H1 (cell line): ENCODE measurements at regions not wholly inside any gene's neighbourhood (a gene's known extent, or its start where the extent isn't known, plus 50 kb on each side); places are given as distances from the start of the nearest gene placed in this dataset.

ENCODE experiments used
- CBX5 ChIP-seq: fragments of 300-800, 300-1000 bp; sonication (generic); IDR thresholded peaks from 2 replicates; pipeline ENCODE4 v1.7.1; 2016; ENCODE audit warnings: antibody characterized with exemption, low read length, low read depth
- PHF8 ChIP-seq: fragments of 200-600 bp; sonication (generic); conservative IDR thresholded peaks from 2 replicates; pipeline ENCODE4 v1.7.1; 2012; ENCODE audit warnings: low read depth, mild to moderate bottlenecking, inconsistent platforms, low read length, moderate library complexity
- POLR2AphosphoS5 ChIP-seq: IDR thresholded peaks from 2 replicates; pipeline ENCODE4 v1.6.1; 2011; ENCODE audit warnings: low read depth, low read length
- SP4 ChIP-seq: IDR thresholded peaks from 2 replicates; pipeline ENCODE4 v1.6.1; 2012; ENCODE audit warnings: low read length, inconsistent platforms

GRCh38 chr9:1910269-1910811 is 104.8 kb upstream of the SMARCA2 start (continued):
- TF ChIP-seq POLR2AphosphoS5: no peak
- no peak for TF ChIP-seq CBX5
- TF ChIP-seq SP4: no peak
- no peak for TF ChIP-seq PHF8
- TF ChIP-seq, all 59 proteins: peak for 0
